H1 (cell line): ENCODE measurements at regions not wholly inside any gene's neighbourhood (a gene's known extent, or its start where the extent isn't known, plus 50 kb on each side); places are given as distances from the start of the nearest gene placed in this dataset.

Source experiments
- TF ChIP-seq, protein P1 (sequence below): fragments of 300-600 bp; sonication (generic); IDR thresholded peaks from 2 replicates; pipeline ENCODE4 v1.7.1; 2012; ENCODE audit warnings: low read length, moderate library complexity, mild to moderate bottlenecking, inconsistent platforms; ENCODE audit not compliant: insufficient replicate concordance

DNA sequence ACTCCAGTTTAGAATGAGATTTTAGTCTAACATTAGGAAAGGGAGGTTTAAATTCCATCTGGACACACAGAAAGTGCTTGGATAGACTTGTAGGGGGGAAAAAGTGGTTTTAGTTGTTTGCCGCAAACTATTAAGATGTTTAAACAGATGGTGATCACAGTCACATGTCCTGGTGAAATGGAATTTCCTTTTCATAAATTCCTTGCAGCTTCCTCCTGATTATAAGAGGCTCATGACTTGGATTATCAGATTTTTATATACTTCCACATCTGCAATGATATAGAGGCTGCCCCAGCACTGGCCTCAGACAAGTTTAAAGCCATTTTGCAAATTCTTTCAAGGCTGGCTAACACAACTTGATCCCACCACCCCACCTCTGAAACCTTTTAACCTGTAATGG lies 106.4 kb upstream of the ARMC3 start (continued):
- TF ChIP-seq, protein P1, sequence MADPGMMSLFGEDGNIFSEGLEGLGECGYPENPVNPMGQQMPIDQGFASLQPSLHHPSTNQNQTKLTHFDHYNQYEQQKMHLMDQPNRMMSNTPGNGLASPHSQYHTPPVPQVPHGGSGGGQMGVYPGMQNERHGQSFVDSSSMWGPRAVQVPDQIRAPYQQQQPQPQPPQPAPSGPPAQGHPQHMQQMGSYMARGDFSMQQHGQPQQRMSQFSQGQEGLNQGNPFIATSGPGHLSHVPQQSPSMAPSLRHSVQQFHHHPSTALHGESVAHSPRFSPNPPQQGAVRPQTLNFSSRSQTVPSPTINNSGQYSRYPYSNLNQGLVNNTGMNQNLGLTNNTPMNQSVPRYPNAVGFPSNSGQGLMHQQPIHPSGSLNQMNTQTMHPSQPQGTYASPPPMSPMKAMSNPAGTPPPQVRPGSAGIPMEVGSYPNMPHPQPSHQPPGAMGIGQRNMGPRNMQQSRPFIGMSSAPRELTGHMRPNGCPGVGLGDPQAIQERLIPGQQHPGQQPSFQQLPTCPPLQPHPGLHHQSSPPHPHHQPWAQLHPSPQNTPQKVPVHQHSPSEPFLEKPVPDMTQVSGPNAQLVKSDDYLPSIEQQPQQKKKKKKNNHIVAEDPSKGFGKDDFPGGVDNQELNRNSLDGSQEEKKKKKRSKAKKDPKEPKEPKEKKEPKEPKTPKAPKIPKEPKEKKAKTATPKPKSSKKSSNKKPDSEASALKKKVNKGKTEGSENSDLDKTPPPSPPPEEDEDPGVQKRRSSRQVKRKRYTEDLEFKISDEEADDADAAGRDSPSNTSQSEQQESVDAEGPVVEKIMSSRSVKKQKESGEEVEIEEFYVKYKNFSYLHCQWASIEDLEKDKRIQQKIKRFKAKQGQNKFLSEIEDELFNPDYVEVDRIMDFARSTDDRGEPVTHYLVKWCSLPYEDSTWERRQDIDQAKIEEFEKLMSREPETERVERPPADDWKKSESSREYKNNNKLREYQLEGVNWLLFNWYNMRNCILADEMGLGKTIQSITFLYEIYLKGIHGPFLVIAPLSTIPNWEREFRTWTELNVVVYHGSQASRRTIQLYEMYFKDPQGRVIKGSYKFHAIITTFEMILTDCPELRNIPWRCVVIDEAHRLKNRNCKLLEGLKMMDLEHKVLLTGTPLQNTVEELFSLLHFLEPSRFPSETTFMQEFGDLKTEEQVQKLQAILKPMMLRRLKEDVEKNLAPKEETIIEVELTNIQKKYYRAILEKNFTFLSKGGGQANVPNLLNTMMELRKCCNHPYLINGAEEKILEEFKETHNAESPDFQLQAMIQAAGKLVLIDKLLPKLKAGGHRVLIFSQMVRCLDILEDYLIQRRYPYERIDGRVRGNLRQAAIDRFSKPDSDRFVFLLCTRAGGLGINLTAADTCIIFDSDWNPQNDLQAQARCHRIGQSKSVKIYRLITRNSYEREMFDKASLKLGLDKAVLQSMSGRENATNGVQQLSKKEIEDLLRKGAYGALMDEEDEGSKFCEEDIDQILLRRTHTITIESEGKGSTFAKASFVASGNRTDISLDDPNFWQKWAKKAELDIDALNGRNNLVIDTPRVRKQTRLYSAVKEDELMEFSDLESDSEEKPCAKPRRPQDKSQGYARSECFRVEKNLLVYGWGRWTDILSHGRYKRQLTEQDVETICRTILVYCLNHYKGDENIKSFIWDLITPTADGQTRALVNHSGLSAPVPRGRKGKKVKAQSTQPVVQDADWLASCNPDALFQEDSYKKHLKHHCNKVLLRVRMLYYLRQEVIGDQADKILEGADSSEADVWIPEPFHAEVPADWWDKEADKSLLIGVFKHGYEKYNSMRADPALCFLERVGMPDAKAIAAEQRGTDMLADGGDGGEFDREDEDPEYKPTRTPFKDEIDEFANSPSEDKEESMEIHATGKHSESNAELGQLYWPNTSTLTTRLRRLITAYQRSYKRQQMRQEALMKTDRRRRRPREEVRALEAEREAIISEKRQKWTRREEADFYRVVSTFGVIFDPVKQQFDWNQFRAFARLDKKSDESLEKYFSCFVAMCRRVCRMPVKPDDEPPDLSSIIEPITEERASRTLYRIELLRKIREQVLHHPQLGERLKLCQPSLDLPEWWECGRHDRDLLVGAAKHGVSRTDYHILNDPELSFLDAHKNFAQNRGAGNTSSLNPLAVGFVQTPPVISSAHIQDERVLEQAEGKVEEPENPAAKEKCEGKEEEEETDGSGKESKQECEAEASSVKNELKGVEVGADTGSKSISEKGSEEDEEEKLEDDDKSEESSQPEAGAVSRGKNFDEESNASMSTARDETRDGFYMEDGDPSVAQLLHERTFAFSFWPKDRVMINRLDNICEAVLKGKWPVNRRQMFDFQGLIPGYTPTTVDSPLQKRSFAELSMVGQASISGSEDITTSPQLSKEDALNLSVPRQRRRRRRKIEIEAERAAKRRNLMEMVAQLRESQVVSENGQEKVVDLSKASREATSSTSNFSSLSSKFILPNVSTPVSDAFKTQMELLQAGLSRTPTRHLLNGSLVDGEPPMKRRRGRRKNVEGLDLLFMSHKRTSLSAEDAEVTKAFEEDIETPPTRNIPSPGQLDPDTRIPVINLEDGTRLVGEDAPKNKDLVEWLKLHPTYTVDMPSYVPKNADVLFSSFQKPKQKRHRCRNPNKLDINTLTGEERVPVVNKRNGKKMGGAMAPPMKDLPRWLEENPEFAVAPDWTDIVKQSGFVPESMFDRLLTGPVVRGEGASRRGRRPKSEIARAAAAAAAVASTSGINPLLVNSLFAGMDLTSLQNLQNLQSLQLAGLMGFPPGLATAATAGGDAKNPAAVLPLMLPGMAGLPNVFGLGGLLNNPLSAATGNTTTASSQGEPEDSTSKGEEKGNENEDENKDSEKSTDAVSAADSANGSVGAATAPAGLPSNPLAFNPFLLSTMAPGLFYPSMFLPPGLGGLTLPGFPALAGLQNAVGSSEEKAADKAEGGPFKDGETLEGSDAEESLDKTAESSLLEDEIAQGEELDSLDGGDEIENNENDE = no peak
- TF ChIP-seq, all 59 proteins: peak for 0
